HepG2 (cell line): ENCODE measurements at regions not wholly inside any gene's neighbourhood (a gene's known extent, or its start where the extent isn't known, plus 50 kb on each side); places are given as distances from the start of the nearest gene placed in this dataset.

Experiments used
- ATAC-seq: fragments of 200-7000 bp; cut with Tn5 transposase; 3 replicates; pipeline ENCODE4 v1.9.1; 2020; ENCODE audit warnings: mild to moderate bottlenecking, moderate library complexity
- BruUV-seq: library from RNA; stranded (reverse); fragments of 400-500 nt; replicated peaks from 2 replicates; lab custom pipeline; 2021; lab: Mats Ljungman, UMichigan
- CTCF ChIA-PET: fragments of 300-600 bp; formaldehyde crosslinking; extraction: SDS; loops from one replicate; lab custom pipeline; 2021; ENCODE audit warnings: low total read pairs, inconsistent platforms, low intra/inter-chr PET ratio; lab: Yijun Ruan, JAX
- POLR2A ChIA-PET: fragments of 350-600 bp; sonication (Branson Sonifier 250); formaldehyde crosslinking; loops from one replicate; lab custom pipeline; 2020; ENCODE audit warnings: antibody characterized with exemption, inconsistent platforms; lab: Yijun Ruan, JAX
- DNase-seq: peaks from one replicate; pipeline ENCODE4 v3.0.0-alpha.2; 2015; ENCODE audit warnings: low spot score
- FAIRE-seq: peaks from 3 replicates; lab custom pipeline; 2011; peaks lifted over from hg19 to GRCh38; lab: Jason Lieb, UNC
- H2AFZ ChIP-seq: one replicate; pipeline ENCODE4 v1.6.1; 2011; ENCODE audit warnings: low read length, inconsistent platforms
- H3K27ac ChIP-seq: fragments of 300-600 bp; 3 replicates; pipeline ENCODE4 v1.8.0; 2011; ENCODE audit warnings: mixed run types, mild to moderate bottlenecking, mixed read lengths, low read length, inconsistent platforms; ENCODE audit not compliant: insufficient read depth; ENCODE audit errors: extremely low read length
- H3K27me3 ChIP-seq, 2 experiments: fragments of 200-600 bp in 1 of 2; 2 replicates in 1 of 2; 3 replicates in 1 of 2; pipeline versions ENCODE4 v1.6.0 to v1.8.0; 2011; ENCODE audit warnings: low read length in 2 of 2, mild to moderate bottlenecking in 2 of 2, moderate library complexity in 2 of 2, inconsistent platforms in 1 of 2; ENCODE audit not compliant: insufficient read depth in 2 of 2, control insufficient read depth in 1 of 2
- H3K36me3 ChIP-seq, 2 experiments: fragments of 200-600 bp in 1 of 2; replicated peaks in 1 of 2; 2 replicates in 1 of 2; 3 replicates in 1 of 2; pipeline versions ENCODE4 v1.5.1 to v1.8.0; 2011; ENCODE audit warnings: low read length in 2 of 2, inconsistent platforms in 1 of 2; ENCODE audit not compliant: insufficient read depth in 2 of 2, control insufficient read depth in 1 of 2
- H3K4me1 ChIP-seq: 2 replicates; pipeline ENCODE4 v1.5.1; 2012; ENCODE audit warnings: low read length, inconsistent platforms; ENCODE audit not compliant: insufficient read depth
- H3K4me2 ChIP-seq: 2 replicates; pipeline ENCODE4 v1.6.0; 2011; ENCODE audit warnings: low read depth, low read length, inconsistent platforms
- H3K4me3 ChIP-seq, 3 experiments: fragments of 200-600 bp in 1 of 3; sonication (generic), shearing (Covaris generic) in 1 of 3; replicated peaks in 1 of 3; 2 replicates each; pipeline ENCODE4 v1.5.1; 2011 to 2016; ENCODE audit warnings: low read length in 3 of 3, inconsistent platforms in 2 of 3, low read depth in 2 of 3, mild to moderate bottlenecking in 2 of 3, control low read depth in 1 of 3, mixed read lengths in 1 of 3; ENCODE audit not compliant: insufficient read depth in 1 of 3
- H3K79me2 ChIP-seq: one replicate; pipeline ENCODE4 v1.6.1; 2011; ENCODE audit warnings: low read length, inconsistent platforms; ENCODE audit not compliant: insufficient read depth
- H3K9ac ChIP-seq: 2 replicates; pipeline ENCODE4 v1.6.0; 2011; ENCODE audit warnings: mild to moderate bottlenecking, low read depth, low read length, inconsistent platforms; ENCODE audit not compliant: insufficient read depth
- H3K9me3 ChIP-seq: 2 replicates; pipeline ENCODE4 v1.5.1; 2012; ENCODE audit warnings: mild to moderate bottlenecking, low read length
- H4K20me1 ChIP-seq: 2 replicates; pipeline ENCODE4 v1.6.0; 2011; ENCODE audit warnings: inconsistent platforms, mild to moderate bottlenecking, low read length, moderate library complexity; ENCODE audit not compliant: insufficient read depth
- AGO2 ChIP-seq: fragments of 200-400 bp; formaldehyde crosslinking; optimal IDR thresholded peaks from 2 replicates; pipeline ENCODE3; 2017; ENCODE audit warnings: mild to moderate bottlenecking, low read depth, low read length, moderate library complexity
- ATF1 ChIP-seq: IDR thresholded peaks from 2 replicates; pipeline ENCODE4 v1.6.1; 2016; ENCODE audit warnings: mild to moderate bottlenecking, control low read depth
- KLF11 ChIP-seq: IDR thresholded peaks from 2 replicates; pipeline ENCODE4 v1.6.1; 2016; ENCODE audit warnings: missing compliant biosample characterization
- MYNN ChIP-seq: sonication (generic); formaldehyde crosslinking; IDR thresholded peaks from 2 replicates; pipeline ENCODE4 v1.4.0; 2020; ENCODE audit warnings: mild to moderate bottlenecking, low read depth, missing genetic modification reagents
- NFATC3 ChIP-seq: sonication (generic); formaldehyde crosslinking; IDR thresholded peaks from 2 replicates; pipeline ENCODE4 v1.5.1; 2020; ENCODE audit warnings: mild to moderate bottlenecking, missing genetic modification reagents
- PHF20 ChIP-seq: sonication (generic); formaldehyde crosslinking; IDR thresholded peaks from 2 replicates; pipeline ENCODE4 v1.5.0; 2020; ENCODE audit warnings: mild to moderate bottlenecking, missing genetic modification reagents
- REPIN1 ChIP-seq: sonication (generic); formaldehyde crosslinking; IDR thresholded peaks from 2 replicates; pipeline ENCODE4 v1.8.0; 2022; ENCODE audit warnings: missing genetic modification reagents, low read depth, mild to moderate bottlenecking, borderline replicate concordance
- SRSF4 ChIP-seq: fragments of 200-400 bp; formaldehyde crosslinking; IDR thresholded peaks from one replicate; pipeline ENCODE4 v1.6.1; 2018; ENCODE audit warnings: mild to moderate bottlenecking, low read depth, low read length, moderate library complexity; ENCODE audit not compliant: poor library complexity, severe bottlenecking
- XRCC5 ChIP-seq: fragments of 200-400 bp; formaldehyde crosslinking; optimal IDR thresholded peaks from 2 replicates; pipeline ENCODE3; 2017; ENCODE audit warnings: mild to moderate bottlenecking, low read length
- ZNF230 ChIP-seq: sonication (generic); formaldehyde crosslinking; IDR thresholded peaks from 2 replicates; pipeline ENCODE4 v1.4.0; 2020; ENCODE audit warnings: mild to moderate bottlenecking, missing genetic modification reagents
- ZNF354B ChIP-seq: sonication (generic); formaldehyde crosslinking; IDR thresholded peaks from 2 replicates; pipeline ENCODE4 v1.8.0; 2022; ENCODE audit warnings: mild to moderate bottlenecking, missing genetic modification reagents
- ZNF567 ChIP-seq: sonication (generic); formaldehyde crosslinking; IDR thresholded peaks from 2 replicates; pipeline ENCODE4 v1.8.1; 2023; ENCODE audit warnings: mild to moderate bottlenecking, missing genetic modification reagents, borderline replicate concordance
- ZNF616 ChIP-seq: sonication (generic); formaldehyde crosslinking; IDR thresholded peaks from 2 replicates; pipeline ENCODE4 v1.5.0; 2020; ENCODE audit warnings: low read depth, mild to moderate bottlenecking, missing genetic modification reagents
- ZNF674 ChIP-seq: sonication (generic); formaldehyde crosslinking; IDR thresholded peaks from 2 replicates; pipeline ENCODE4 v1.5.0; 2020; ENCODE audit warnings: low read depth, mild to moderate bottlenecking, missing genetic modification reagents
- WGBS: methylation state at CpG from one replicate; pipeline ENCODE4 v1.1.6; 2017; ENCODE audit warnings: low lambda C conversion rate; 5-methylcytosine and 5-hydroxymethylcytosine counted together
- in situ Hi-C: cut with HindIII; loops from 2 replicates; pipeline ENCODE4 v1.10.0; 2017; ENCODE audit warnings: low pct_unique_long_range_greater_than_20kb; ENCODE audit not compliant: extremely low pct_ligation_motif_present
- intact Hi-C: fragments of 100-400 bp; cut with micrococcal nuclease; formaldehyde crosslinking; loops from one replicate; pipeline ENCODE4 v1.10.0; 2022; ENCODE audit not compliant: unreplicated experiment
- TF ChIP-seq, protein P1 (sequence below): sonication (generic); formaldehyde crosslinking; IDR thresholded peaks from 2 replicates; pipeline ENCODE4 v1.8.0; 2022; ENCODE audit warnings: missing genetic modification reagents, mild to moderate bottlenecking, moderate library complexity, borderline replicate concordance
- TF ChIP-seq, protein P2 (sequence below): sonication (generic); IDR thresholded peaks from 2 replicates; pipeline ENCODE4 v1.6.1; 2016; ENCODE audit warnings: low read depth, borderline replicate concordance

DNA sequence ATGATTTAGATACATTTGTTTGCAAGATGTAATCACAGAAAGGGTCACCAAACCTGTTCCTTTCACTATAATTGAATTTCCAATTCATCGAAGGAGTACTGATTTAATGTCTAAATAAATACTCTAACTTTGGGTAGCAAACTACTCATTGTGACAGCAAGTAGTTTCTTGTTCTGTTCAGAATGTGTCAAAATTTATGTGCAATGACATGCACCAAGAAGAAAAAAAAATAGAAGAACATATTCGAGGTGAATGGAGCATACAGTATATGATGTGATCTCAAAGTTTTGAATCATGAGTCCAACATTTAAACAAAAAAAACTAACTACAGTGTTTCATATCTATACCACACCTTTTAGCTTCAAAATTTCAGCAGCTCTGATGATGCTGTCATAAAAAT lies 583.6 kb upstream of the MMS22L start:
- Histone ChIP-seq H2AFZ (no peak overlapping the region), H3K79me2 (no peaks in the 10 kb centered on the region), H3K27me3 (no peaks in the 10 kb centered on the region), H3K36me3 (no peaks in the 10 kb centered on the region), H3K4me2 (no peak overlapping the region), H3K9me3 (no peaks in the 10 kb centered on the region), H4K20me1 (no peaks in the 10 kb centered on the region), H3K9ac (no peak overlapping the region), H3K27ac (no peak overlapping the region), H3K4me1 (no peaks in the 10 kb centered on the region), H3K4me3 (no peak overlapping the region)
- BruUV-seq: no TSS peak
- DNase-seq: no peak
- 4% methylated on average over 2 of the region's 2 CpGs for WGBS
- no peak for FAIRE-seq
- no peak for ATAC-seq
- ChIA-PET POLR2A (no interaction called here), CTCF (no interaction called here)
- intact Hi-C loops: no loop called here
- TF ChIP-seq ZNF354B (CRISPR knock-in tag) (no peak), ZNF567 (CRISPR knock-in tag) (no peak), MYNN (CRISPR knock-in tag) (no peak)
- in situ Hi-C loops: no loop called here

DNA sequence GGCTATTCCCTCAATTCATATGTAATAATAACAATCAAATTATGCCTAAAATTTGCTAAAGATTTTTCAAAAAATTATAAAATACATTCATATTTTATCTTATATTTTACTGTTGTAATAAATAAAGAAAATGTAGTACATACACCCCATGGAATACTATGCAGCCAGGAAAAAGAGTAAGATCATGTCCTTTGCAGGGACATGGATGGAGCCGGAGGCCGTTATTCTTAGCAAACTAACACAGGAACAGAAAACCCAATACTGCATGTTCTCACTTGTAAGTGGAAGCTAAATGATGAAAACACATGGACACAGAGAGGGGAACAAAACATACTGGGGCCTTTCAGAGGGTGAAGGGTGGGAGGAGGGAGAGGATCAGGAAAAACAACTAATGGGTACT lies 584.2 kb upstream of the MMS22L start:
- BruUV-seq: no TSS peak
- H3K9me3 ChIP-seq: no peaks in the 10 kb centered on the region
- H3K4me3 ChIP-seq: no peak overlapping the region
- H3K4me1 ChIP-seq: no peaks in the 10 kb centered on the region
- FAIRE-seq: no peak
- ATAC-seq: no peak
- H3K4me2 ChIP-seq: no peak overlapping the region
- no peak overlapping the region for H2AFZ ChIP-seq
- no peaks in the 10 kb centered on the region for H3K27me3 ChIP-seq
- in situ Hi-C loops: no loop called here
- CTCF ChIA-PET: no interaction called here
- WGBS: 3% methylated on average over 2 of the region's 2 CpGs
- no peaks in the 10 kb centered on the region for H4K20me1 ChIP-seq
- DNase-seq: no peak
- H3K27ac ChIP-seq: no peak overlapping the region
- no peaks in the 10 kb centered on the region for H3K79me2 ChIP-seq
- H3K36me3 ChIP-seq: no peaks in the 10 kb centered on the region
- POLR2A ChIA-PET: no interaction called here
- H3K9ac ChIP-seq: no peak overlapping the region
- intact Hi-C loops: no loop called here
- TF ChIP-seq ZNF616 (CRISPR knock-in tag) (no peak), ATF1 (CRISPR knock-in tag) (no peak), NFATC3 (CRISPR knock-in tag) (no peak), SRSF4 (no peak), ZNF674 (CRISPR knock-in tag) (no peak), ZNF230 (CRISPR knock-in tag) (no peak), XRCC5 (no peak), AGO2 (no peak), REPIN1 (CRISPR knock-in tag) (no peak), KLF11 (CRISPR knock-in tag) (no peak), PHF20 (CRISPR knock-in tag) (no peak)
- TF ChIP-seq, protein P1, sequence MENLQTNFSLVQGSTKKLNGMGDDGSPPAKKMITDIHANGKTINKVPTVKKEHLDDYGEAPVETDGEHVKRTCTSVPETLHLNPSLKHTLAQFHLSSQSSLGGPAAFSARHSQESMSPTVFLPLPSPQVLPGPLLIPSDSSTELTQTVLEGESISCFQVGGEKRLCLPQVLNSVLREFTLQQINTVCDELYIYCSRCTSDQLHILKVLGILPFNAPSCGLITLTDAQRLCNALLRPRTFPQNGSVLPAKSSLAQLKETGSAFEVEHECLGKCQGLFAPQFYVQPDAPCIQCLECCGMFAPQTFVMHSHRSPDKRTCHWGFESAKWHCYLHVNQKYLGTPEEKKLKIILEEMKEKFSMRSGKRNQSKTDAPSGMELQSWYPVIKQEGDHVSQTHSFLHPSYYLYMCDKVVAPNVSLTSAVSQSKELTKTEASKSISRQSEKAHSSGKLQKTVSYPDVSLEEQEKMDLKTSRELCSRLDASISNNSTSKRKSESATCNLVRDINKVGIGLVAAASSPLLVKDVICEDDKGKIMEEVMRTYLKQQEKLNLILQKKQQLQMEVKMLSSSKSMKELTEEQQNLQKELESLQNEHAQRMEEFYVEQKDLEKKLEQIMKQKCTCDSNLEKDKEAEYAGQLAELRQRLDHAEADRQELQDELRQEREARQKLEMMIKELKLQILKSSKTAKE (CRISPR knock-in tag): no peak
- TF ChIP-seq, protein P2, sequence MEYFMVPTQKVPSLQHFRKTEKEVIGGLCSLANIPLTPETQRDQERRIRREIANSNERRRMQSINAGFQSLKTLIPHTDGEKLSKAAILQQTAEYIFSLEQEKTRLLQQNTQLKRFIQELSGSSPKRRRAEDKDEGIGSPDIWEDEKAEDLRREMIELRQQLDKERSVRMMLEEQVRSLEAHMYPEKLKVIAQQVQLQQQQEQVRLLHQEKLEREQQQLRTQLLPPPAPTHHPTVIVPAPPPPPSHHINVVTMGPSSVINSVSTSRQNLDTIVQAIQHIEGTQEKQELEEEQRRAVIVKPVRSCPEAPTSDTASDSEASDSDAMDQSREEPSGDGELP: no peak
